Adrenal gland (tissue), 5 donors: ENCODE measurements at regions not wholly inside any gene's neighbourhood (a gene's known extent, or its start where the extent isn't known, plus 50 kb on each side); places are given as distances from the start of the nearest gene placed in this dataset.

Experiments
- CTCF ChIP-seq, 6 experiments: fragments of 450-650 bp in 4 of 6; fragments of 200-600 bp in 2 of 6; sonication (generic) in 1 of 6; IDR thresholded peaks; 1 replicate in 5 of 6; 2 replicates in 1 of 6; pipeline versions ENCODE4 v1.5.1 to v1.8.0; 2016 to 2021; ENCODE audit warnings: antibody characterized with exemption in 6 of 6, mild to moderate bottlenecking in 2 of 6, moderate library complexity in 1 of 6
- POLR2A ChIP-seq, 2 donors: fragments of 450-650 bp; IDR thresholded peaks; one replicate each; pipeline ENCODE4 v1.6.1; 2017; ENCODE audit warnings: antibody characterized with exemption in 2 of 2, mild to moderate bottlenecking in 2 of 2, moderate library complexity in 1 of 2
- donor health status: DM: no; HTN: no; CAD: no.

- TF ChIP-seq CTCF (IDR thresholded peaks at IDR 0.05) = no peak
- no peak for TF ChIP-seq POLR2A (IDR thresholded peaks at IDR 0.05)
Observed at GRCh38 chr4:115484479-115484878, 371.1 kb upstream of the NDST4 start.
